Effector memory CD4-positive, alpha-beta T cell (primary cell): ENCODE measurements at regions not wholly inside any gene's neighbourhood (a gene's known extent, or its start where the extent isn't known, plus 50 kb on each side); places are given as distances from the start of the nearest gene placed in this dataset.
"Not testable (repeated sequence)": the region's sequence is repeated elsewhere in the genome, so short reads cannot be mapped to it uniquely, and the experiment has no call there.

Experiments
- DNase-seq, 3 donors: peaks; one replicate each; pipeline ENCODE4 v3.0.0-alpha.2; 2020
- H3K27ac ChIP-seq: 2 replicates; pipeline ENCODE4 v1.7.0; 2013; ENCODE audit warnings: mild to moderate bottlenecking, low read length, moderate library complexity; ENCODE audit not compliant: insufficient read depth, poor library complexity, severe bottlenecking
- H3K27me3 ChIP-seq: replicated peaks from 2 replicates; pipeline ENCODE4 v1.7.0; 2013; ENCODE audit warnings: mild to moderate bottlenecking, low read length; ENCODE audit not compliant: insufficient read depth, control insufficient read depth, poor library complexity, severe bottlenecking
- H3K36me3 ChIP-seq: 2 replicates; pipeline ENCODE4 v1.7.0; 2013; ENCODE audit warnings: mild to moderate bottlenecking, low read length, moderate library complexity; ENCODE audit not compliant: control insufficient read depth, insufficient read depth
- H3K4me1 ChIP-seq: 2 replicates; pipeline ENCODE4 v1.7.0; 2013; ENCODE audit warnings: low read length, mild to moderate bottlenecking; ENCODE audit not compliant: control insufficient read depth, insufficient read depth, poor library complexity, severe bottlenecking
- H3K4me3 ChIP-seq: 2 replicates; pipeline ENCODE4 v1.7.0; 2013; ENCODE audit warnings: low read length, low read depth, mild to moderate bottlenecking; ENCODE audit not compliant: insufficient read depth, poor library complexity, severe bottlenecking
- H3K9me3 ChIP-seq: 2 replicates; pipeline ENCODE4 v1.7.0; 2013; ENCODE audit warnings: mild to moderate bottlenecking, low read length, moderate library complexity; ENCODE audit not compliant: control insufficient read depth

GRCh38 chr9:62808081-62808480 lies 1618.2 kb downstream of the SPATA31A7 start:
- H3K9me3 ChIP-seq, H3K27me3 ChIP-seq, DNase-seq, H3K36me3 ChIP-seq, H3K27ac ChIP-seq, H3K4me3 ChIP-seq, H3K4me1 ChIP-seq: not testable (repeated sequence)

- H3K36me3 ChIP-seq, H3K4me1 ChIP-seq, H3K27ac ChIP-seq, DNase-seq, H3K27me3 ChIP-seq, H3K4me3 ChIP-seq, H3K9me3 ChIP-seq: not testable (repeated sequence)
Measured at GRCh38 chr9:62810318-62810717, 1620.5 kb downstream of the SPATA31A7 start.

- H3K36me3 ChIP-seq, H3K9me3 ChIP-seq: not testable (repeated sequence)
Measured at GRCh38 chr9:62810811-62811315, 1621.0 kb downstream of the SPATA31A7 start.

GRCh38 chr9:62815436-62815835 lies 1625.6 kb downstream of the SPATA31A7 start:
- not testable (repeated sequence) for H3K9me3 ChIP-seq, H3K4me1 ChIP-seq, H3K27me3 ChIP-seq, H3K4me3 ChIP-seq, DNase-seq, H3K36me3 ChIP-seq, H3K27ac ChIP-seq

More at GRCh38 chr9:62810811-62811315, 1621.0 kb downstream of the SPATA31A7 start:
- not testable (repeated sequence) for H3K4me3 ChIP-seq, DNase-seq, H3K4me1 ChIP-seq, H3K27ac ChIP-seq, H3K27me3 ChIP-seq

- not testable (repeated sequence) for H3K36me3 ChIP-seq, H3K27ac ChIP-seq, H3K9me3 ChIP-seq, H3K27me3 ChIP-seq, DNase-seq, H3K4me1 ChIP-seq, H3K4me3 ChIP-seq
Measured at GRCh38 chr9:62816331-62816730, 1626.5 kb downstream of the SPATA31A7 start.

- not testable (repeated sequence) for H3K4me1 ChIP-seq
Measured at GRCh38 chr9:62817214-62817613, 1627.4 kb downstream of the SPATA31A7 start.

GRCh38 chr9:62822185-62822584 lies 1632.3 kb downstream of the SPATA31A7 start:
- H3K4me3 ChIP-seq, H3K27ac ChIP-seq, H3K4me1 ChIP-seq, DNase-seq, H3K27me3 ChIP-seq, H3K36me3 ChIP-seq, H3K9me3 ChIP-seq: not testable (repeated sequence)

More at GRCh38 chr9:62817214-62817613, 1627.4 kb downstream of the SPATA31A7 start:
- H3K27me3 ChIP-seq, H3K36me3 ChIP-seq, H3K4me3 ChIP-seq, DNase-seq, H3K9me3 ChIP-seq, H3K27ac ChIP-seq: not testable (repeated sequence)

- H3K27ac ChIP-seq, H3K36me3 ChIP-seq, H3K4me1 ChIP-seq, H3K27me3 ChIP-seq, H3K9me3 ChIP-seq, DNase-seq, H3K4me3 ChIP-seq: not testable (repeated sequence)
Measured at GRCh38 chr9:62827957-62828907, 1638.4 kb downstream of the SPATA31A7 start.

GRCh38 chr9:62830829-62831459 lies 1641.1 kb downstream of the SPATA31A7 start:
- H3K4me1 ChIP-seq, H3K9me3 ChIP-seq, H3K36me3 ChIP-seq, DNase-seq, H3K27ac ChIP-seq, H3K27me3 ChIP-seq, H3K4me3 ChIP-seq: not testable (repeated sequence)
